ENCODE measurements at regions not wholly inside any gene's neighbourhood (a gene's known extent, or its start where the extent isn't known, plus 50 kb on each side); places are given as distances from the start of the nearest gene placed in this dataset.

DNA sequence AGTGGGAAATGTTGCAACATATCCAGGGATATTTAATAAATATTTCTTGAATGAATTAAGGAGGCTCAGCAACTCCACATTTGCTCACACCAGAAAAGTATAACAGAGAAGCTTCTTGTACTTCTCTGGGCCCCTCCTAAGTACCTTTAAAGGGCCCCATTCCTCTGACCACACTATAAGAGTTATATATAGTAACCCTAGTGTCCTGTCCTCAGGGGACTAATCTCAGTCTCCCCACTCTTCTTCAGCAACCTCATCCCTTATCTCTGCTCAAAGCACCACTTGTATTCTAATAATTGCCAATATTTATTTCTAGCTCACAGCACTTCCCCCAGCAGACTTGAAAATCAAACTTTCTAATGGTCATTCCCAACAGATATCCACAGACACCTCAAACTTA lies 237.1 kb downstream of the GXYLT1 start:
- Histone ChIP-seq H3K4me2 (ENCODE audit: low read depth, low read length, poor library complexity, severe bottlenecking) (no peak overlapping the region), H3K9ac (ENCODE audit: low read depth, low read length, poor library complexity, severe bottlenecking) (no peak overlapping the region), H3K36me3 (ENCODE audit: insufficient read depth, low read length) (no peaks in the 10 kb centered on the region), H3K27me3 (ENCODE audit: insufficient read depth, low read length, poor library complexity, severe bottlenecking) (no peaks in the 10 kb centered on the region), H3K4me1 (ENCODE audit: insufficient read depth, low read length, poor library complexity, severe bottlenecking) (no peaks in the 10 kb centered on the region), H4K20me1 (ENCODE audit: insufficient read depth, low read length, poor library complexity, severe bottlenecking) (no peaks in the 10 kb centered on the region), H3K9me2 (replicated peaks; ENCODE audit: low read depth, low read length) (no peaks in the 10 kb centered on the region), H3K9me3 (ENCODE audit: insufficient read depth, low read depth, low read length) (no peaks in the 10 kb centered on the region), H2AFZ (ENCODE audit: low read length) (no peak overlapping the region), H3K4me3 (ENCODE audit: low read length, poor library complexity, severe bottlenecking) (no peak overlapping the region), H3F3A (ENCODE audit: low read depth) (no peaks in the 10 kb centered on the region), H3K79me2 (ENCODE audit: insufficient read depth, low read length) (no peaks in the 10 kb centered on the region)
- TF ChIP-seq, protein P1, sequence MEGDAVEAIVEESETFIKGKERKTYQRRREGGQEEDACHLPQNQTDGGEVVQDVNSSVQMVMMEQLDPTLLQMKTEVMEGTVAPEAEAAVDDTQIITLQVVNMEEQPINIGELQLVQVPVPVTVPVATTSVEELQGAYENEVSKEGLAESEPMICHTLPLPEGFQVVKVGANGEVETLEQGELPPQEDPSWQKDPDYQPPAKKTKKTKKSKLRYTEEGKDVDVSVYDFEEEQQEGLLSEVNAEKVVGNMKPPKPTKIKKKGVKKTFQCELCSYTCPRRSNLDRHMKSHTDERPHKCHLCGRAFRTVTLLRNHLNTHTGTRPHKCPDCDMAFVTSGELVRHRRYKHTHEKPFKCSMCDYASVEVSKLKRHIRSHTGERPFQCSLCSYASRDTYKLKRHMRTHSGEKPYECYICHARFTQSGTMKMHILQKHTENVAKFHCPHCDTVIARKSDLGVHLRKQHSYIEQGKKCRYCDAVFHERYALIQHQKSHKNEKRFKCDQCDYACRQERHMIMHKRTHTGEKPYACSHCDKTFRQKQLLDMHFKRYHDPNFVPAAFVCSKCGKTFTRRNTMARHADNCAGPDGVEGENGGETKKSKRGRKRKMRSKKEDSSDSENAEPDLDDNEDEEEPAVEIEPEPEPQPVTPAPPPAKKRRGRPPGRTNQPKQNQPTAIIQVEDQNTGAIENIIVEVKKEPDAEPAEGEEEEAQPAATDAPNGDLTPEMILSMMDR (conservative IDR thresholded peaks at IDR 0.05; ENCODE audit: low read length): no peak

DNA sequence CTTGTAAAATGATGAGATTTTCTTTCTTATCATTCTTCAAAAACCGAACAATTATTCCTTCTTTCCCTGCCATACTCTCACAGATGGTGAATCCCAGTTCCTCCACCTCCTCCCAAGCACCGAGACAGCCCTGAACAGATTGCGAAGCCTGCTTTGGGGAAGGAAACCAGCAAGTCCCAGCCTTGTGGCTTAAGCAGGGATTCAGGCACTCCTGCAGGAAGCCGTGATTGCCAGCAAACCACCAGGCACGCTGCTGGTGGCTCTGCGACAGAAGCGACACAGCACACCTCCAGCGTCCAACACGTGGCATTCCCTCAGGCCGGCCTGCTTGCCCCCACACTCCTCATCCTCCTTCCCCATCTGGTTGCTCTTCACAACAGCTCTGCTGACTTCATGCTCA lies 237.7 kb downstream of the GXYLT1 start:
- Histone ChIP-seq H3K9ac (ENCODE audit: low read depth, low read length, poor library complexity, severe bottlenecking) (no peak overlapping the region), H3K4me2 (ENCODE audit: low read depth, low read length, poor library complexity, severe bottlenecking) (no peak overlapping the region), H3K4me3 (ENCODE audit: low read length, poor library complexity, severe bottlenecking) (no peak overlapping the region), H4K20me1 (ENCODE audit: insufficient read depth, low read length, poor library complexity, severe bottlenecking) (no peaks in the 10 kb centered on the region), H3K27me3 (ENCODE audit: insufficient read depth, low read length, poor library complexity, severe bottlenecking) (no peaks in the 10 kb centered on the region), H3K9me3 (ENCODE audit: insufficient read depth, low read depth, low read length) (no peaks in the 10 kb centered on the region), H3K36me3 (ENCODE audit: insufficient read depth, low read length) (no peaks in the 10 kb centered on the region), H3F3A (ENCODE audit: low read depth) (no peaks in the 10 kb centered on the region), H3K9me2 (replicated peaks; ENCODE audit: low read depth, low read length) (no peaks in the 10 kb centered on the region), H3K4me1 (ENCODE audit: insufficient read depth, low read length, poor library complexity, severe bottlenecking) (no peaks in the 10 kb centered on the region), H2AFZ (ENCODE audit: low read length) (no peak overlapping the region), H3K79me2 (ENCODE audit: insufficient read depth, low read length) (no peaks in the 10 kb centered on the region)
- no peak for TF ChIP-seq EZH2phosphoT487 (IDR thresholded peaks at IDR 0.05; ENCODE audit: borderline replicate concordance)
- TF ChIP-seq, protein P1 (conservative IDR thresholded peaks at IDR 0.05; ENCODE audit: low read length): no peak

DNA sequence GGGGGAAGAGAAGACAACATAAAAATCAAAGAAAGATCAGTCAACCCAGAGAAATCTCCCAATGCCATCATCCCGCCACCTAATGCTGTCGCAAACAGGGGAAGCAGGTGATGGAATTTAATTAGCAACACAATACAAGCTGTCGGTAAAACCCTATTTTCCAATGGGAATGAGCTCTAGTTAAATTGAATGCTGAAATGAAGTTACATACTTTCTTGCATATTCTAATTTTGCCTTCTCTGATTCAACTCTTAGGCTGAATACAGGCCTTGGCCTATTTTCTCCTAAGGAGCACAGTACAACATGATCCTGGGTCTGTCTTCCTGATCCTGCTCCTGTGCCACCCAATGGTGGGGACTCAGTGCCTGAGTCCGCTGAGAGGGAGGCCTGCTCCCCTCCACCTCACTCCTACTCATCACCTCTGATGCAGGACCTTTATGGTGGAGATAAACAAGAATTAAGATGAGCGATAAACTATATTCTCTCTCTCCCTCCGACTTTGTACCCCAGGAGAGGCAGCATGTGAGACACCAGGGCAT lies 238.8 kb downstream of the GXYLT1 start:
- H2AFZ ChIP-seq (ENCODE audit: low read length): no peak overlapping the region
- H3F3A ChIP-seq (ENCODE audit: low read depth): no peaks in the 10 kb centered on the region
- no peaks in the 10 kb centered on the region for H3K9me2 ChIP-seq (replicated peaks; ENCODE audit: low read depth, low read length)
- no peak for TF ChIP-seq EZH2phosphoT487 (IDR thresholded peaks at IDR 0.05; ENCODE audit: borderline replicate concordance)
- TF ChIP-seq, protein P1 (conservative IDR thresholded peaks at IDR 0.05; ENCODE audit: low read length): no peak
- H3K4me2 ChIP-seq (ENCODE audit: low read depth, low read length, poor library complexity, severe bottlenecking): no peak overlapping the region
- no peaks in the 10 kb centered on the region for H3K79me2 ChIP-seq (ENCODE audit: insufficient read depth, low read length)
- no peaks in the 10 kb centered on the region for H3K27me3 ChIP-seq (ENCODE audit: insufficient read depth, low read length, poor library complexity, severe bottlenecking)
- no peak overlapping the region for H3K4me3 ChIP-seq (ENCODE audit: low read length, poor library complexity, severe bottlenecking)
- no peaks in the 10 kb centered on the region for H3K9me3 ChIP-seq (ENCODE audit: insufficient read depth, low read depth, low read length)
- no peaks in the 10 kb centered on the region for H4K20me1 ChIP-seq (ENCODE audit: insufficient read depth, low read length, poor library complexity, severe bottlenecking)
- no peaks in the 10 kb centered on the region for H3K4me1 ChIP-seq (ENCODE audit: insufficient read depth, low read length, poor library complexity, severe bottlenecking)
- H3K9ac ChIP-seq (ENCODE audit: low read depth, low read length, poor library complexity, severe bottlenecking): no peak overlapping the region
- no peaks in the 10 kb centered on the region for H3K36me3 ChIP-seq (ENCODE audit: insufficient read depth, low read length)

Measured in Loucy (cell line).